ENCODE measurements at regions not wholly inside any gene's neighbourhood (a gene's known extent, or its start where the extent isn't known, plus 50 kb on each side); places are given as distances from the start of the nearest gene placed in this dataset.
"Not testable (repeated sequence)": the region's sequence is repeated elsewhere in the genome, so short reads cannot be mapped to it uniquely, and the experiment has no call there.

DNA sequence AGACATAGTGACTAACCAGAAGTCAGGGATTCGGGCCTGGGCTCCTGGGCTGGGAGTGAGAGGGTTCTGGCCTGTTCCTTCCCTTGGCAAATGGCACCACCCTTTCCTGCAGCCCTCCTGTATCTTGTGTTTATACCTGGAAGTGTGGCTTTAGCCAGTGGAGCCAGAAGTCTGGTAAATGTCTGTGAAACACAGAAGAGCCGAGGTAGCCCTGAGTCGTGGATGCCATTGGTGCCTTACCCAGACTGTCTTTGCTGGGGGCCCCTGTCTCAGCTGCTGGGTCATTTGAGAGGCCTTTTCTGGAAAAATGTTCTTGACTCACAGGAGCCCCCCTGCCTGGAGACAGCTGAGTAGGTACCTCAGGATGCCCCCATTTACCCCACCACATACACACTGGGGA lies 95.7 kb upstream of the BASP1 start:
- H3K27me3 ChIP-seq (ENCODE audit: insufficient read depth, low read depth): no peaks in the 10 kb centered on the region
- no peak overlapping the region for H3K9ac ChIP-seq
- TF ChIP-seq, protein P1, sequence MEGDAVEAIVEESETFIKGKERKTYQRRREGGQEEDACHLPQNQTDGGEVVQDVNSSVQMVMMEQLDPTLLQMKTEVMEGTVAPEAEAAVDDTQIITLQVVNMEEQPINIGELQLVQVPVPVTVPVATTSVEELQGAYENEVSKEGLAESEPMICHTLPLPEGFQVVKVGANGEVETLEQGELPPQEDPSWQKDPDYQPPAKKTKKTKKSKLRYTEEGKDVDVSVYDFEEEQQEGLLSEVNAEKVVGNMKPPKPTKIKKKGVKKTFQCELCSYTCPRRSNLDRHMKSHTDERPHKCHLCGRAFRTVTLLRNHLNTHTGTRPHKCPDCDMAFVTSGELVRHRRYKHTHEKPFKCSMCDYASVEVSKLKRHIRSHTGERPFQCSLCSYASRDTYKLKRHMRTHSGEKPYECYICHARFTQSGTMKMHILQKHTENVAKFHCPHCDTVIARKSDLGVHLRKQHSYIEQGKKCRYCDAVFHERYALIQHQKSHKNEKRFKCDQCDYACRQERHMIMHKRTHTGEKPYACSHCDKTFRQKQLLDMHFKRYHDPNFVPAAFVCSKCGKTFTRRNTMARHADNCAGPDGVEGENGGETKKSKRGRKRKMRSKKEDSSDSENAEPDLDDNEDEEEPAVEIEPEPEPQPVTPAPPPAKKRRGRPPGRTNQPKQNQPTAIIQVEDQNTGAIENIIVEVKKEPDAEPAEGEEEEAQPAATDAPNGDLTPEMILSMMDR (conservative IDR thresholded peaks at IDR 0.05; ENCODE audit: low read depth, low read length): no peak
- no peaks in the 10 kb centered on the region for H4K20me1 ChIP-seq (ENCODE audit: insufficient read depth)
- no peaks in the 10 kb centered on the region for H3K79me2 ChIP-seq (ENCODE audit: insufficient read depth, low read depth)
- H3K4me2 ChIP-seq: no peak overlapping the region
- no peak overlapping the region for H2AFZ ChIP-seq (ENCODE audit: low read depth)
- no peaks in the 10 kb centered on the region for H3K4me1 ChIP-seq (ENCODE audit: low read depth, poor library complexity, severe bottlenecking)
- H3K4me3 ChIP-seq (IDR thresholded peaks at IDR 0.05; ENCODE audit: insufficient read depth, low read depth, low read length): no peak overlapping the region
- H3K27ac ChIP-seq: no peak overlapping the region
- no peaks in the 10 kb centered on the region for H3K36me3 ChIP-seq (ENCODE audit: insufficient read depth)

DNA sequence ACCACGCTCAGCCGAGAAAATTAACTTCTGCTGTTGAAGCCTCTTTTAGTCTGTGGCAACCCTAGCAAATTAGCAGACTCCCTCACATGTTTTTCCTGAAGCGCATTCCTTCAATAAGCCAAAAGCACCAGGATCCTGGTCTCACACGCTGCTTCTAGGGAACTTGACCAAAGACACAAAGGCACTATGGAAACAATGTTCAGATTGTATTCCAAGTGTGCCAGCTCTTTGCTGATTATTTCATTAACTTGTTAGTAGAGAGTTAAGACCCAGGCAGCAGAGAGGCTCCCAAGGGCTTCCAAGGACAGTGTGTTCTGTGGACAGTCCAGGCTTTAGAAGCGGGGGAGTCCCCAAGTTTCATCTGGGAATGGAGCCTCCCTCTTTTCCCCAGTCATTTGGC lies 94.4 kb upstream of the BASP1 start:
- Histone ChIP-seq H3K36me3 (ENCODE audit: insufficient read depth) (no peaks in the 10 kb centered on the region), H3K9ac (no peak overlapping the region), H3K4me1 (ENCODE audit: low read depth, poor library complexity, severe bottlenecking) (no peaks in the 10 kb centered on the region), H3K27me3 (ENCODE audit: insufficient read depth, low read depth) (no peaks in the 10 kb centered on the region), H4K20me1 (ENCODE audit: insufficient read depth) (no peaks in the 10 kb centered on the region), H3K79me2 (ENCODE audit: insufficient read depth, low read depth) (no peaks in the 10 kb centered on the region), H3K4me3 (IDR thresholded peaks at IDR 0.05; ENCODE audit: insufficient read depth, low read depth, low read length) (no peak overlapping the region), H3K4me2 (no peak overlapping the region), H3K27ac (no peak overlapping the region), H2AFZ (ENCODE audit: low read depth) (no peak overlapping the region)
- TF ChIP-seq, protein P1 (conservative IDR thresholded peaks at IDR 0.05; ENCODE audit: low read depth, low read length): no peak

DNA sequence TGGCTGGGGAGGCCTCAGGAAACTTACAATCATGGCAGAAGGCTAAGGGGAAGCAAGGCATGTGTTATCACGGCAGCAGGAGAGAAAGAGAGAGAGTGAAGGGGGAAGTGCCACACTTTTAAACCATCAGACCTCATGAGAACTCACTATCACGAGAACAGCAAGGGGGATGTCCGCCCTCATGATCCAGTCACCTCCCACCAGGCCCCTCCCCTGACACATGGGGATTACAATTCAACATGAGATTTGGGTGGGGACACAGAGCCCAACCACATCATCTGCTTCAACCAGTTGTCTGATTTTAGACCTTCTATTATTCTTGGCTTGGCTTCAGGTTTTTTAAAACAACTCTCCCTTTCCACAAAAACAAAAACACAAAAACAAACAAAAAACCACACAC lies 93.7 kb upstream of the BASP1 start:
- not testable (repeated sequence) for H3K4me3 ChIP-seq (IDR thresholded peaks at IDR 0.05; ENCODE audit: insufficient read depth, low read depth, low read length); H3K4me1 ChIP-seq (ENCODE audit: low read depth, poor library complexity, severe bottlenecking); H3K36me3 ChIP-seq (ENCODE audit: insufficient read depth); H3K27me3 ChIP-seq (ENCODE audit: insufficient read depth, low read depth); H4K20me1 ChIP-seq (ENCODE audit: insufficient read depth); H3K4me2 ChIP-seq; H2AFZ ChIP-seq (ENCODE audit: low read depth); H3K9ac ChIP-seq; H3K27ac ChIP-seq; H3K79me2 ChIP-seq (ENCODE audit: insufficient read depth, low read depth)

DNA sequence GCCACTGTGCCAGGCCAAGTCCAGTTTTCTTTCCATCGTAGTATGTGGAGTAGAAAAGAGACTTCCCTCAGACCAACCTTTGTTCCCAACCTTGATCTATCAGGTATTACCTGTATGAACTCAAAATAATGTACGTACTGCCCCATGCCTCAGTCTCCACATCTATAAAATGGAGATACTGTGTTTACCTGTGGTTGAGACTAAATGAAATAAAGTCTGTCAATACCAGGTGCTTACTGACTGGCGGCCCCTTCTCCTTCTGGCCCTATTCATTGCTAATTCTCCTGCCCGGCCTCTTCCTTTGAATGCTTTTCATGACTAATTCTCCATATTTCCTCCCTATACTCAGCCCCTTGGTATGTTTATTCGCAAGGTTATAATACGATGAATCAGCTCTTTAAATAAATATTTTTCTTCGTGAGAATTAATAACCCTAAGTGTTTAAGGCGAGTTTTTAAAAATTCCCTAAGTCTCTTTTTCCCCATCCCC lies 89.6 kb upstream of the BASP1 start:
- TF ChIP-seq, protein P1 (conservative IDR thresholded peaks at IDR 0.05; ENCODE audit: low read depth, low read length): no peak
- H3K4me1 ChIP-seq (ENCODE audit: low read depth, poor library complexity, severe bottlenecking): no peaks in the 10 kb centered on the region
- H3K4me2 ChIP-seq: no peak overlapping the region
- H3K27ac ChIP-seq: no peak overlapping the region
- H3K27me3 ChIP-seq (ENCODE audit: insufficient read depth, low read depth): no peaks in the 10 kb centered on the region
- no peaks in the 10 kb centered on the region for H3K79me2 ChIP-seq (ENCODE audit: insufficient read depth, low read depth)
- no peaks in the 10 kb centered on the region for H3K36me3 ChIP-seq (ENCODE audit: insufficient read depth)
- H2AFZ ChIP-seq (ENCODE audit: low read depth): no peak overlapping the region
- no peak overlapping the region for H3K4me3 ChIP-seq (IDR thresholded peaks at IDR 0.05; ENCODE audit: insufficient read depth, low read depth, low read length)
- H4K20me1 ChIP-seq (ENCODE audit: insufficient read depth): no peaks in the 10 kb centered on the region
- no peak overlapping the region for H3K9ac ChIP-seq

DNA sequence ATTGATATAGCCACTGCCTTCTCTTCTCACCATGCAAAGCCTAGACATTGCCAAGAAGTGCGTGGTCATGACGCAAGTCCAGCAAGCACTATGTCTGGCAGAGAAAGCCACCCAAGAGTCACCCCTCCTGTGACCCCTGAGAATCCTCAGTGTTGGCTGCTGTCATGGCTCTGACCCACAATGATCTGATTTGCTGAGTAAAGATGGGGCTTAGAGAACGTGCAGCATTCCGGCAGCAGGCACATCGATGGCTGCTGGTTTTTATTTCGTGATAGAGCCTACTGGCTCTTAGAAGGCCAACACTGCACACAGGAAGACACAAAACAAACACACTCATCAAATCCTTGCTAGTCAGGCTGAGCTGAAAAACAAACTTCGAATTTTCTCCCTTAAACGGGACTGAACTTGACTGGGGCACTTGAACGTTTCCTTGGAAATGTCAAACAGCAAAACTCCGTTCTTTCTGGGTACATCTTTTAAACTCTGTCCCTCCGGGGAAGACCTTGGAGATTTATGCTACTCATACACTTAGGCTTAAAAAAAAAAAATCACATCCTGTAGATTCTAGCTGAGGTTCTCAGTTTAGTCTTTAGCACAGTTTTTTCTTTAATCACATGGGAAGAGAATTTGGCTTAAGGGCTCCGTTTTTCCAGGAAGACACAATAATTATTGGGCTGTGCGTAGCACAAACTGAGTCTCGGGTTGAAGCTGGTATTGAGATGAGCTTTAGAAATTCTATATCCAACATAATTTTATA lies 88.2 kb upstream of the BASP1 start:
- no peak overlapping the region for H3K9ac ChIP-seq
- TF ChIP-seq, protein P1 (conservative IDR thresholded peaks at IDR 0.05; ENCODE audit: low read depth, low read length): no peak
- H3K79me2 ChIP-seq (ENCODE audit: insufficient read depth, low read depth): no peaks in the 10 kb centered on the region
- H3K27me3 ChIP-seq (ENCODE audit: insufficient read depth, low read depth): no peaks in the 10 kb centered on the region
- no peak overlapping the region for H3K27ac ChIP-seq
- H3K4me2 ChIP-seq: no peak overlapping the region
- no peaks in the 10 kb centered on the region for H3K4me1 ChIP-seq (ENCODE audit: low read depth, poor library complexity, severe bottlenecking)
- no peaks in the 10 kb centered on the region for H4K20me1 ChIP-seq (ENCODE audit: insufficient read depth)
- no peak overlapping the region for H3K4me3 ChIP-seq (IDR thresholded peaks at IDR 0.05; ENCODE audit: insufficient read depth, low read depth, low read length)
- H3K36me3 ChIP-seq (ENCODE audit: insufficient read depth): no peaks in the 10 kb centered on the region
- H2AFZ ChIP-seq (ENCODE audit: low read depth): no peak overlapping the region

DNA sequence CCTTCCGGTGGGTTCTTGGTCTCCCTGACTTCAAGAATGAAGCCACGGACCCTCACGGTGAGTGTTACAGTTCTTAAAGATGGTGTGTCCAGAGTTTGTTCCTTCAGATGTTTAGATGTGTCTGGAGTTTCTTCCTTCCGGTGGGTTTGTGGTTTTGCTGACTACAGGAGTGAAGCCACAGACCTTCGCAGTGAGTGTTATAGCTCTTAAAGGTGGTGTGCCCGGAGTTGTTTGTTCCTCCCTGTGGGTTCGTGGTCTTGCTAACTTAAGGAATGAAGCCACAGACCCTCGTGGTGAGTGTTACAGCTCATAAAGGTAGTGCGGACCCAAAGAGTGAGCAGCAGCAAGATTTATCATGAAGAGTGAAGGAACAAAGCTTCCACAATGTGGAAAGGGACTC lies 87.1 kb upstream of the BASP1 start:
- not testable (repeated sequence) for H3K4me3 ChIP-seq (IDR thresholded peaks at IDR 0.05; ENCODE audit: insufficient read depth, low read depth, low read length); H3K9ac ChIP-seq; H3K27me3 ChIP-seq (ENCODE audit: insufficient read depth, low read depth); H2AFZ ChIP-seq (ENCODE audit: low read depth); H3K4me2 ChIP-seq; H3K4me1 ChIP-seq (ENCODE audit: low read depth, poor library complexity, severe bottlenecking); H4K20me1 ChIP-seq (ENCODE audit: insufficient read depth); H3K79me2 ChIP-seq (ENCODE audit: insufficient read depth, low read depth); H3K27ac ChIP-seq; H3K36me3 ChIP-seq (ENCODE audit: insufficient read depth)
